SK-N-MC (cell line): ENCODE measurements at regions not wholly inside any gene's neighbourhood (a gene's known extent, or its start where the extent isn't known, plus 50 kb on each side); places are given as distances from the start of the nearest gene placed in this dataset.

Experiments
- EZH2 ChIP-seq: fragments of 200-600 bp; sonication (generic); IDR thresholded peaks from one replicate; pipeline ENCODE4 v1.6.1; 2017; ENCODE audit warnings: antibody characterized with exemption
- POLR2AphosphoS5 ChIP-seq: IDR thresholded peaks from 2 replicates; pipeline ENCODE4 v1.6.1; 2012; ENCODE audit warnings: mild to moderate bottlenecking, low read depth, low read length, borderline replicate concordance

GRCh38 chr14:23804817-23805216, 148.8 kb upstream of the DHRS4 start:
- no peak for TF ChIP-seq EZH2
- TF ChIP-seq POLR2AphosphoS5 = no peak
